Hepatocyte (in vitro differentiated cells): ENCODE measurements at regions not wholly inside any gene's neighbourhood (a gene's known extent, or its start where the extent isn't known, plus 50 kb on each side); places are given as distances from the start of the nearest gene placed in this dataset.

ENCODE experiments used
- DNase-seq: peaks from one replicate; pipeline ENCODE4 v3.0.0-alpha.2; 2016; ENCODE audit warnings: low spot score
- H2AFZ ChIP-seq: fragments of 200-600 bp; sonication (generic); 2 replicates; pipeline ENCODE4 v1.6.0; 2016; ENCODE audit warnings: antibody characterized with exemption, mild to moderate bottlenecking
- H3K27ac ChIP-seq: fragments of 200-600 bp; sonication (generic); 2 replicates; pipeline ENCODE4 v1.5.1; 2016; ENCODE audit warnings: mild to moderate bottlenecking
- H3K27me3 ChIP-seq: fragments of 200-600 bp; sonication (generic); 2 replicates; pipeline ENCODE4 v1.6.1; 2016
- H3K36me3 ChIP-seq: fragments of 200-600 bp; sonication (generic); replicated peaks from 2 replicates; pipeline ENCODE4 v1.5.1; 2016; ENCODE audit warnings: low read depth; ENCODE audit not compliant: insufficient read depth
- H3K4me1 ChIP-seq: fragments of 200-600 bp; sonication (generic); 2 replicates; pipeline ENCODE4 v1.5.1; 2016; ENCODE audit warnings: mild to moderate bottlenecking, moderate library complexity; ENCODE audit not compliant: insufficient read depth
- H3K4me2 ChIP-seq: fragments of 200-600 bp; sonication (generic); 2 replicates; pipeline ENCODE4 v1.6.0; 2016
- H3K4me3 ChIP-seq: fragments of 200-600 bp; sonication (generic); 2 replicates; pipeline ENCODE4 v1.5.1; 2016; ENCODE audit warnings: mild to moderate bottlenecking
- H3K79me2 ChIP-seq: fragments of 200-600 bp; sonication (generic); 2 replicates; pipeline ENCODE4 v1.6.0; 2017; ENCODE audit warnings: mild to moderate bottlenecking
- H3K9me2 ChIP-seq: fragments of 200-600 bp; sonication (generic); replicated peaks from 2 replicates; pipeline ENCODE4 v1.6.0; 2017; ENCODE audit warnings: mild to moderate bottlenecking; ENCODE audit not compliant: insufficient read depth
- H3K9me3 ChIP-seq: fragments of 200-600 bp; sonication (generic); 2 replicates; pipeline ENCODE4 v1.5.1; 2016; ENCODE audit warnings: low read depth, mild to moderate bottlenecking
- H4K20me1 ChIP-seq: fragments of 200-600 bp; sonication (generic); 2 replicates; pipeline ENCODE4 v1.6.0; 2016; ENCODE audit warnings: mild to moderate bottlenecking; ENCODE audit not compliant: insufficient read depth, poor library complexity, severe bottlenecking
- CTCF ChIP-seq: fragments of 200-600 bp; sonication (generic); IDR thresholded peaks from 2 replicates; pipeline ENCODE4 v1.5.1; 2016; ENCODE audit warnings: antibody characterized with exemption, mild to moderate bottlenecking; ENCODE audit not compliant: poor library complexity
- EZH2 ChIP-seq: fragments of 200-600 bp; sonication (generic); IDR thresholded peaks from 2 replicates; pipeline ENCODE4 v1.6.1; 2016; ENCODE audit warnings: antibody characterized with exemption, mild to moderate bottlenecking, borderline replicate concordance
- EZH2phosphoT487 ChIP-seq: fragments of 200-600 bp; sonication (generic); IDR thresholded peaks from one replicate; pipeline ENCODE4 v1.6.1; 2018; ENCODE audit warnings: antibody characterized with exemption, mild to moderate bottlenecking, low read depth, moderate library complexity; ENCODE audit not compliant: unreplicated experiment, severe bottlenecking
- WGBS: methylation state at CpG from one replicate; pipeline ENCODE4 v1.1.6; 2016; ENCODE audit warnings: low lambda C conversion rate; ENCODE audit errors: missing lambda C conversion rate; 5-methylcytosine and 5-hydroxymethylcytosine counted together

- no peaks in the 10 kb centered on the region for H3K9me2 ChIP-seq
- H3K9me3 ChIP-seq: no peaks in the 10 kb centered on the region
- no peak overlapping the region for H3K4me2 ChIP-seq
- no peaks in the 10 kb centered on the region for H3K79me2 ChIP-seq
- no peak overlapping the region for H2AFZ ChIP-seq
- TF ChIP-seq EZH2phosphoT487: no peak
- TF ChIP-seq EZH2: no peak
- no peak for TF ChIP-seq CTCF
- H4K20me1 ChIP-seq: no peaks in the 10 kb centered on the region
- H3K27me3 ChIP-seq: no peaks in the 10 kb centered on the region
- no peaks in the 10 kb centered on the region for H3K36me3 ChIP-seq
- DNase-seq: peak; percentile 40
- no peak overlapping the region for H3K27ac ChIP-seq
- no peak overlapping the region for H3K4me3 ChIP-seq
- 74% methylated on average over 8 of the region's 8 CpGs for WGBS
- H3K4me1 ChIP-seq: peaks cover 5% of the 10 kb centered on the region
These were observed 116.7 kb downstream of the ARRDC4 start for GRCh38 chr15:98077186-98077585.

- 73% methylated on average over 2 of the region's 2 CpGs for WGBS
These were observed 120.3 kb downstream of the ARRDC4 start for GRCh38 chr15:98080791-98081190.

DNA sequence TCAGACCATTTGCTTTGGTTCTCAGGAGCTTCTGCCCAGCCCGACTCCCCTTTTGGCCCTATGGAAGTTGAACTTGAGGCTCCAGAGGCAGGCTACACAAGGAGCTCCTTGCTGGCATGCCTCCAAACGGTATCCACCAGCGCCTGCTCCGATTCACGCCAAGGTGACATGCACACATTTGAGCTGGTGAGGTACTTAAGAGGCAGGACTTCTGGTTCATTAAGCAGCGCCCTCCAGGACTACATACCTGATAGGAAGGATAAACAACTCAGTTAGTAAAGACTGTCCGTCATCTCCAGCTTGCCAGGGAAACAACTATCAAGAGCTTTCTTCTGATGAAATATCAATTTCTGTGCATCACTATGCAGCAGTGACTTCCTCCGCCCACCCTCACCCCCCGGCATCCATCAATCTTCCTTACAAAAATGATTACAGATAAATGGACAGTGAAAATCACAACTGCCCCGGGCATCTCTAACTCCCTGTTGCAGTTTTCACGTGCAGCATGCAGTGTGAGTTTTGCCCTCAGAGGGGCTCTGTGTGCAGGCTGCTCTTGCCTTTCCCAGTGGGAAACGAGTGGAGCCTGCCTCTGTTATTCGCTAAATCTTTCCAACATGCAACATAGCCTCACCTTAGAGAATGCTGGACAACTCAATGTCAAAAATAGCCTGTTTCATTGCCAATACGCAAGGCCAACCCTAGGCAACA is 122.9 kb downstream of the ARRDC4 start:
- no peak overlapping the region for H2AFZ ChIP-seq
- H3K27ac ChIP-seq: no peak overlapping the region
- no peaks in the 10 kb centered on the region for H3K27me3 ChIP-seq
- DNase-seq: no peak
- no peak overlapping the region for H3K4me3 ChIP-seq
- TF ChIP-seq CTCF (peak; percentile 2), EZH2 (no peak)
- no peaks in the 10 kb centered on the region for H3K79me2 ChIP-seq
- no peaks in the 10 kb centered on the region for H3K9me2 ChIP-seq
- H3K4me2 ChIP-seq: no peak overlapping the region
- no peaks in the 10 kb centered on the region for H4K20me1 ChIP-seq
- WGBS: 77% methylated on average over 14 of the region's 14 CpGs
- H3K36me3 ChIP-seq: no peaks in the 10 kb centered on the region
- no peaks in the 10 kb centered on the region for H3K9me3 ChIP-seq
- no peaks in the 10 kb centered on the region for H3K4me1 ChIP-seq

More at GRCh38 chr15:98080791-98081190, 120.3 kb downstream of the ARRDC4 start:
- Histone ChIP-seq H3K9me3 (no peaks in the 10 kb centered on the region), H3K27me3 (no peaks in the 10 kb centered on the region), H3K9me2 (no peaks in the 10 kb centered on the region), H3K36me3 (no peaks in the 10 kb centered on the region), H3K79me2 (no peaks in the 10 kb centered on the region), H2AFZ (no peak overlapping the region), H4K20me1 (no peaks in the 10 kb centered on the region), H3K4me1 (peaks cover 5% of the 10 kb centered on the region), H3K4me2 (no peak overlapping the region), H3K27ac (no peak overlapping the region), H3K4me3 (no peak overlapping the region)
- DNase-seq: peak; percentile 38
- TF ChIP-seq CTCF (no peak), EZH2phosphoT487 (no peak), EZH2 (no peak)
